Endothelial cell of umbilical vein (primary cell): ENCODE measurements at regions not wholly inside any gene's neighbourhood (a gene's known extent, or its start where the extent isn't known, plus 50 kb on each side); places are given as distances from the start of the nearest gene placed in this dataset.

ENCODE experiments used
- BruUV-seq: library from RNA; stranded (reverse); fragments of 400-500 nt; replicated peaks from 2 replicates; lab custom pipeline; 2021; lab: Mats Ljungman, UMichigan
- CTCF ChIA-PET: fragments of 300-600, 350-600 bp; sonication (Branson Sonifier 250); formaldehyde crosslinking; loops from one replicate; lab custom pipeline; 2021; ENCODE audit warnings: antibody characterized with exemption, inconsistent platforms; lab: Charles Lee
- POLR2A ChIA-PET: fragments of 300-600, 350-600 bp; sonication (Branson Sonifier 250); formaldehyde crosslinking; loops from one replicate; lab custom pipeline; 2021; ENCODE audit warnings: antibody characterized with exemption, inconsistent platforms; lab: Charles Lee
- DNase-seq: peaks from one replicate; pipeline ENCODE4 v3.0.0-alpha.2; 2011; ENCODE audit warnings: low read depth, low spot score
- FAIRE-seq: peaks from 2 replicates; lab custom pipeline; 2011; peaks lifted over from hg19 to GRCh38; lab: Jason Lieb, UNC
- H2AFZ ChIP-seq: 2 replicates; pipeline ENCODE4 v1.6.0; 2012; ENCODE audit warnings: low read depth, low read length, control low read depth, inconsistent platforms
- H3K27ac ChIP-seq: 2 replicates; pipeline ENCODE4 v1.5.1; 2011; ENCODE audit warnings: low read depth, mild to moderate bottlenecking, control low read depth, low read length, moderate library complexity; ENCODE audit not compliant: insufficient read depth
- H3K27me3 ChIP-seq, 2 experiments: 2 replicates each; pipeline versions ENCODE4 v1.6.0 to v1.6.1; 2011; ENCODE audit warnings: low read length in 2 of 2, mixed read lengths in 1 of 2; ENCODE audit not compliant: control insufficient read depth in 2 of 2, insufficient read depth in 2 of 2
- H3K36me3 ChIP-seq, 2 experiments: 2 replicates in 1 of 2; 3 replicates in 1 of 2; pipeline ENCODE4 v1.5.1; 2011; ENCODE audit warnings: low read length in 2 of 2, mild to moderate bottlenecking in 1 of 2, moderate library complexity in 1 of 2; ENCODE audit not compliant: control insufficient read depth in 2 of 2, insufficient read depth in 2 of 2; ENCODE audit errors: extremely low read depth in 1 of 2
- H3K4me1 ChIP-seq: 3 replicates; pipeline ENCODE4 v1.5.1; 2011; ENCODE audit warnings: mild to moderate bottlenecking, low read length; ENCODE audit not compliant: control insufficient read depth, insufficient read depth; ENCODE audit errors: extremely low read depth
- H3K4me2 ChIP-seq: 2 replicates; pipeline ENCODE4 v1.6.1; 2011; ENCODE audit warnings: low read length, control low read depth, mixed read lengths; ENCODE audit not compliant: insufficient read depth
- H3K4me3 ChIP-seq, 3 experiments: fragments of 200-600 bp in 1 of 3; sonication (generic), shearing (Covaris generic) in 1 of 3; replicated peaks in 1 of 3; 2 replicates each; pipeline ENCODE4 v1.5.1; 2011 to 2016; ENCODE audit warnings: control low read depth in 3 of 3, low read length in 3 of 3, mild to moderate bottlenecking in 2 of 3, inconsistent platforms in 1 of 3, low read depth in 1 of 3, moderate library complexity in 1 of 3; ENCODE audit not compliant: insufficient read depth in 1 of 3
- H3K79me2 ChIP-seq: 2 replicates; pipeline ENCODE4 v1.6.0; 2012; ENCODE audit warnings: low read length, inconsistent platforms; ENCODE audit not compliant: control insufficient read depth, insufficient read depth
- H3K9ac ChIP-seq: replicated peaks from 2 replicates; pipeline ENCODE3; 2011; ENCODE audit warnings: low read length, control low read depth; ENCODE audit not compliant: insufficient read depth; ENCODE audit errors: extremely low read depth
- H3K9me1 ChIP-seq: replicated peaks from 3 replicates; pipeline ENCODE4 v1.6.0; 2011; ENCODE audit warnings: mild to moderate bottlenecking, low read length; ENCODE audit not compliant: control insufficient read depth, insufficient read depth; ENCODE audit errors: extremely low read depth
- H3K9me3 ChIP-seq: replicated peaks from 2 replicates; pipeline ENCODE4 v1.5.1; 2012; ENCODE audit warnings: low read length, inconsistent platforms; ENCODE audit not compliant: control insufficient read depth, insufficient read depth
- H4K20me1 ChIP-seq: replicated peaks from 2 replicates; pipeline ENCODE3; 2011; ENCODE audit warnings: mild to moderate bottlenecking, low read length; ENCODE audit not compliant: control insufficient read depth, insufficient read depth; ENCODE audit errors: extremely low read depth
- EZH2 ChIP-seq: IDR thresholded peaks from 2 replicates; pipeline ENCODE4 v1.6.1; 2012; ENCODE audit warnings: borderline replicate concordance, low read depth, mild to moderate bottlenecking, moderate library complexity, low read length, inconsistent platforms; ENCODE audit not compliant: severe bottlenecking
- FOS ChIP-seq: IDR thresholded peaks from 2 replicates; pipeline ENCODE4 v1.6.1; 2011; ENCODE audit warnings: mild to moderate bottlenecking, low read length, moderate library complexity, borderline replicate concordance; ENCODE audit not compliant: insufficient read depth
- GATA2 ChIP-seq: IDR thresholded peaks from 2 replicates; pipeline ENCODE4 v1.7.0; 2011; ENCODE audit warnings: low read depth, mild to moderate bottlenecking, moderate library complexity, mixed read lengths, low read length; ENCODE audit not compliant: insufficient read length, insufficient read depth
- JUN ChIP-seq: IDR thresholded peaks from 2 replicates; pipeline ENCODE4 v1.6.1; 2011; ENCODE audit warnings: borderline replicate concordance, low read depth; ENCODE audit not compliant: insufficient read length, insufficient read depth
- MYC ChIP-seq: IDR thresholded peaks from one replicate; pipeline ENCODE4 v1.6.1; 2011; ENCODE audit warnings: mild to moderate bottlenecking, low read depth, low read length
- POLR2A ChIP-seq: IDR thresholded peaks from 2 replicates; pipeline ENCODE4 v1.6.1; 2012; ENCODE audit warnings: low read depth, mild to moderate bottlenecking, control low read depth, low read length
- POLR2AphosphoS5 ChIP-seq: IDR thresholded peaks from 2 replicates; pipeline ENCODE4 v1.6.1; 2012; ENCODE audit warnings: low read depth, mild to moderate bottlenecking, control low read depth, low read length, moderate library complexity; ENCODE audit not compliant: insufficient read depth
- dilution Hi-C: fragments of 300-500 bp; cut with MboI; formaldehyde crosslinking; loops from one replicate; pipeline ENCODE4 v1.15.0; 2019; ENCODE audit warnings: low sequenced_read_pairs; ENCODE audit not compliant: extremely low pct_ligation_motif_present
- intact Hi-C: fragments of 100-400 bp; cut with micrococcal nuclease; formaldehyde crosslinking; loops from one replicate; pipeline ENCODE4 v1.10.0; 2022
- TF ChIP-seq, protein P1 (sequence below), 2 donors: IDR thresholded peaks; 1 replicate in 1 of 2; 2 replicates in 1 of 2; pipeline ENCODE4 v1.5.1; 2011; ENCODE audit warnings: low read length in 2 of 2, mild to moderate bottlenecking in 2 of 2, moderate library complexity in 2 of 2, control low read depth in 1 of 2, inconsistent platforms in 1 of 2, low read depth in 1 of 2; ENCODE audit not compliant: insufficient read depth in 1 of 2; ENCODE audit errors: extremely low read depth in 1 of 2
- TF ChIP-seq, protein P2 (sequence below): IDR thresholded peaks from 2 replicates; pipeline ENCODE4 v1.6.1; 2011; ENCODE audit not compliant: insufficient read depth, insufficient read length

DNA sequence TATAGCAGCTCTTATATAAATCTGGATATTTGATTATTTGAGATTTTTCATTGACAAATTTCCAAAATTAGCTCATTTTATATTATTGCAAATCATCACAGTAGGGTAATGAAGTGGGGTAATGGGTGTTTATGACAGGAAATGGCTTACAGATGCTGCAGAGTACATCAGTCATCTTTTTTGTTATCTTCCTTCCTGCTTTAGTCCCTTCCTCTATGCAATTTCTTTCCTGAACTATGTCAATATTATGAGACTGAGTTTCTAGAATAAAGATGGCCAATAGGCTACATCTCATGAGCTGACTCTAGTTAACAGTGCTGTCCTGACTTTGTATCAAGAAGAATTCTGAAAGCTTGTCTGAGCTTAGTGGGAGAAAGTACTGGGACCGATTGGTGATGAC, 244.5 kb downstream of the XPNPEP1 start:
- Histone ChIP-seq H4K20me1 (no peaks in the 10 kb centered on the region), H3K79me2 (no peaks in the 10 kb centered on the region), H3K9me3 (no peaks in the 10 kb centered on the region), H3K9ac (no peak overlapping the region), H3K27me3 (no peaks in the 10 kb centered on the region), H3K4me2 (no peak overlapping the region), H3K9me1 (no peaks in the 10 kb centered on the region), H2AFZ (no peak overlapping the region), H3K27ac (no peak overlapping the region), H3K4me3 (no peak overlapping the region), H3K36me3 (no peaks in the 10 kb centered on the region), H3K4me1 (no peaks in the 10 kb centered on the region)
- ChIA-PET POLR2A (no interaction called here), CTCF (no interaction called here)
- no TSS peak for BruUV-seq
- no peak for FAIRE-seq
- DNase-seq: no peak
- dilution Hi-C loops: no loop called here
- intact Hi-C loops: no loop called here
- TF ChIP-seq EZH2: no peak
- no peak for TF ChIP-seq JUN
- TF ChIP-seq, protein P1, sequence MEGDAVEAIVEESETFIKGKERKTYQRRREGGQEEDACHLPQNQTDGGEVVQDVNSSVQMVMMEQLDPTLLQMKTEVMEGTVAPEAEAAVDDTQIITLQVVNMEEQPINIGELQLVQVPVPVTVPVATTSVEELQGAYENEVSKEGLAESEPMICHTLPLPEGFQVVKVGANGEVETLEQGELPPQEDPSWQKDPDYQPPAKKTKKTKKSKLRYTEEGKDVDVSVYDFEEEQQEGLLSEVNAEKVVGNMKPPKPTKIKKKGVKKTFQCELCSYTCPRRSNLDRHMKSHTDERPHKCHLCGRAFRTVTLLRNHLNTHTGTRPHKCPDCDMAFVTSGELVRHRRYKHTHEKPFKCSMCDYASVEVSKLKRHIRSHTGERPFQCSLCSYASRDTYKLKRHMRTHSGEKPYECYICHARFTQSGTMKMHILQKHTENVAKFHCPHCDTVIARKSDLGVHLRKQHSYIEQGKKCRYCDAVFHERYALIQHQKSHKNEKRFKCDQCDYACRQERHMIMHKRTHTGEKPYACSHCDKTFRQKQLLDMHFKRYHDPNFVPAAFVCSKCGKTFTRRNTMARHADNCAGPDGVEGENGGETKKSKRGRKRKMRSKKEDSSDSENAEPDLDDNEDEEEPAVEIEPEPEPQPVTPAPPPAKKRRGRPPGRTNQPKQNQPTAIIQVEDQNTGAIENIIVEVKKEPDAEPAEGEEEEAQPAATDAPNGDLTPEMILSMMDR (IDR thresholded peaks at IDR 0.05; ENCODE audit: extremely low read depth in 1 of 2, insufficient read depth in 1 of 2, low read depth in 1 of 2, low read length in 2 of 2): no peak
- TF ChIP-seq, protein P2, sequence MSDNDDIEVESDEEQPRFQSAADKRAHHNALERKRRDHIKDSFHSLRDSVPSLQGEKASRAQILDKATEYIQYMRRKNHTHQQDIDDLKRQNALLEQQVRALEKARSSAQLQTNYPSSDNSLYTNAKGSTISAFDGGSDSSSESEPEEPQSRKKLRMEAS: no peak
- TF ChIP-seq FOS: no peak
- no peak for TF ChIP-seq MYC
- TF ChIP-seq POLR2AphosphoS5: no peak
- TF ChIP-seq POLR2A: no peak
- TF ChIP-seq GATA2: no peak
